OCI-LY7 (cell line): ENCODE measurements at regions not wholly inside any gene's neighbourhood (a gene's known extent, or its start where the extent isn't known, plus 50 kb on each side); places are given as distances from the start of the nearest gene placed in this dataset.

Experiments
- CTCF ChIP-seq: fragments of 200-600 bp; sonication (generic); conservative IDR thresholded peaks from 2 replicates; pipeline ENCODE4 v1.5.1; 2014; ENCODE audit warnings: mild to moderate bottlenecking, antibody characterized with exemption, low read length, moderate library complexity, mixed read lengths
- EZH2phosphoT487 ChIP-seq: fragments of 200-600 bp; sonication (generic); IDR thresholded peaks from 2 replicates; pipeline ENCODE4 v1.6.1; 2018; ENCODE audit warnings: low read depth, borderline replicate concordance, mild to moderate bottlenecking, mixed run types, antibody characterized with exemption, low read length, moderate library complexity, mixed read lengths

GRCh38 chr1:29513357-29513756 lies 277.0 kb downstream of the PTPRU start:
- TF ChIP-seq CTCF (peak; percentile 66), EZH2phosphoT487 (no peak)
